Neural progenitor cell (in vitro differentiated cells): ENCODE measurements at regions not wholly inside any gene's neighbourhood (a gene's known extent, or its start where the extent isn't known, plus 50 kb on each side); places are given as distances from the start of the nearest gene placed in this dataset. TPM values are rescaled to one million over a fixed set of nuclear protein-coding genes. Genes with fewer than 3 reads are reported as not detected.
"Not testable (repeated sequence)": the region's sequence is repeated elsewhere in the genome, so short reads cannot be mapped to it uniquely, and the experiment has no call there.

Experiments
- DNase-seq: peaks from one replicate; pipeline ENCODE4 v3.0.0-alpha.2; 2016; ENCODE audit warnings: low spot score
- H2AFZ ChIP-seq: fragments of 200-600 bp; sonication (generic); replicated peaks from 2 replicates; pipeline ENCODE4 v1.6.1; 2016; ENCODE audit warnings: antibody characterized with exemption
- H3F3A ChIP-seq: fragments of 200-600 bp; sonication (generic); 2 replicates; pipeline ENCODE4 v1.6.1; 2016; ENCODE audit warnings: antibody characterized with exemption, low read depth
- H3K27ac ChIP-seq: fragments of 200-600 bp; sonication (generic); 2 replicates; pipeline ENCODE4 v1.5.1; 2016; ENCODE audit warnings: mild to moderate bottlenecking
- H3K27me3 ChIP-seq: fragments of 200-600 bp; sonication (generic); 2 replicates; pipeline ENCODE4 v1.6.1; 2016; ENCODE audit warnings: mild to moderate bottlenecking, moderate library complexity
- H3K36me3 ChIP-seq: fragments of 200-600 bp; sonication (generic); 2 replicates; pipeline ENCODE4 v1.5.1; 2016
- H3K4me1 ChIP-seq: fragments of 200-600 bp; sonication (generic); 2 replicates; pipeline ENCODE4 v1.6.1; 2016; ENCODE audit warnings: mixed run types
- H3K4me2 ChIP-seq: fragments of 200-600 bp; sonication (generic); 2 replicates; pipeline ENCODE4 v1.6.1; 2016
- H3K4me3 ChIP-seq: fragments of 200-600 bp; sonication (generic); 2 replicates; pipeline ENCODE4 v1.5.1; 2016
- H3K79me2 ChIP-seq: fragments of 200-600 bp; sonication (generic); 2 replicates; pipeline ENCODE4 v1.6.1; 2016; ENCODE audit warnings: low read depth
- H3K9ac ChIP-seq: fragments of 200-600 bp; sonication (generic); 2 replicates; pipeline ENCODE4 v1.6.1; 2016
- H3K9me3 ChIP-seq: fragments of 200-600 bp; sonication (generic); 2 replicates; pipeline ENCODE4 v1.5.1; 2016; ENCODE audit warnings: low read depth
- H4K20me1 ChIP-seq: fragments of 200-600 bp; sonication (generic); 2 replicates; pipeline ENCODE4 v1.6.1; 2016; ENCODE audit warnings: low read depth
- H3K27ac Mint-ChIP-seq: 3 replicates; pipeline ENCODE4 v1.8.0; 2021; ENCODE audit warnings: mixed read lengths
- H3K27me3 Mint-ChIP-seq: 2 replicates; pipeline ENCODE4 v1.8.0; 2022; ENCODE audit warnings: low read depth, mild to moderate bottlenecking, inconsistent platforms, moderate library complexity, mixed read lengths; ENCODE audit not compliant: insufficient read depth
- H3K36me3 Mint-ChIP-seq: 3 replicates; pipeline ENCODE4 v1.8.0; 2021; ENCODE audit warnings: mixed read lengths
- H3K4me1 Mint-ChIP-seq: 3 replicates; pipeline ENCODE4 v1.8.0; 2021; ENCODE audit warnings: mixed read lengths
- H3K4me3 Mint-ChIP-seq: 3 replicates; pipeline ENCODE4 v1.8.0; 2021; ENCODE audit warnings: mild to moderate bottlenecking, moderate library complexity, mixed read lengths
- H3K9me3 Mint-ChIP-seq: 3 replicates; pipeline ENCODE4 v1.8.0; 2020; ENCODE audit warnings: mixed read lengths
- CTCF ChIP-seq: fragments of 200-600 bp; sonication (generic); IDR thresholded peaks from 2 replicates; pipeline ENCODE4 v1.5.1; 2017; ENCODE audit warnings: antibody characterized with exemption, mild to moderate bottlenecking
- EZH2 ChIP-seq: fragments of 200-600 bp; sonication (generic); IDR thresholded peaks from 2 replicates; pipeline ENCODE4 v1.6.1; 2017; ENCODE audit warnings: antibody characterized with exemption, mild to moderate bottlenecking, moderate library complexity
- EZH2phosphoT487 ChIP-seq: fragments of 200-600 bp; sonication (generic); IDR thresholded peaks from 2 replicates; pipeline ENCODE4 v1.6.1; 2017; ENCODE audit warnings: antibody characterized with exemption
- small RNA-seq: library from RNA; depleted of rRNA; stranded (forward); fragments of <200 nt; gene quantifications from one replicate; pipeline ENCODE3, GENCODE V24; 2015

GRCh38 chr4:92251711-92252110 is 52.1 kb upstream of the GRID2 start:
- Histone ChIP-seq H3K79me2 (no peaks in the 10 kb centered on the region), H3F3A (no peaks in the 10 kb centered on the region), H4K20me1 (no peaks in the 10 kb centered on the region), H2AFZ (no peak overlapping the region), H3K4me1 (no peaks in the 10 kb centered on the region), H3K9me3 (no peaks in the 10 kb centered on the region), H3K4me2 (no peak overlapping the region), H3K36me3 (no peaks in the 10 kb centered on the region), H3K27me3 (no peaks in the 10 kb centered on the region), H3K4me3 (no peak overlapping the region), H3K27ac (no peak overlapping the region), H3K9ac (no peak overlapping the region)
- no peak overlapping the region for H3K4me3 Mint-ChIP-seq
- H3K9me3 Mint-ChIP-seq, result peaks cover 23% of the 10 kb centered on the region
- no peaks in the 10 kb centered on the region for H3K36me3 Mint-ChIP-seq
- TF ChIP-seq EZH2phosphoT487, result no peak
- TF ChIP-seq EZH2, result no peak
- TF ChIP-seq CTCF, result no peak
- no peak for DNase-seq
- no peaks in the 10 kb centered on the region for H3K4me1 Mint-ChIP-seq
- H3K27ac Mint-ChIP-seq, result no peak overlapping the region
- no peaks in the 10 kb centered on the region for H3K27me3 Mint-ChIP-seq

GRCh38 chr4:92252358-92252757 is 51.4 kb upstream of the GRID2 start:
- not testable (repeated sequence) for H4K20me1 ChIP-seq, DNase-seq, H3K36me3 ChIP-seq, H3F3A ChIP-seq, H3K4me1 Mint-ChIP-seq, H3K9ac ChIP-seq, H3K4me3 Mint-ChIP-seq, H3K36me3 Mint-ChIP-seq, H3K4me3 ChIP-seq, H3K4me1 ChIP-seq, H3K9me3 ChIP-seq, H3K27me3 Mint-ChIP-seq, H3K4me2 ChIP-seq, H3K27me3 ChIP-seq, H3K79me2 ChIP-seq, H3K27ac ChIP-seq, H2AFZ ChIP-seq, H3K27ac Mint-ChIP-seq
- H3K9me3 Mint-ChIP-seq, result peaks cover 23% of the 10 kb centered on the region

- Mint-ChIP-seq H3K9me3 (peaks cover 23% of the 10 kb centered on the region), H3K36me3 (no peaks in the 10 kb centered on the region), H3K4me1 (no peaks in the 10 kb centered on the region), H3K4me3 (no peak overlapping the region), H3K27ac (no peak overlapping the region), H3K27me3 (no peaks in the 10 kb centered on the region)
- no peaks in the 10 kb centered on the region for H3K4me1 ChIP-seq
- H3K36me3 ChIP-seq, result no peaks in the 10 kb centered on the region
- no peaks in the 10 kb centered on the region for H3K9me3 ChIP-seq
- H3F3A ChIP-seq, result no peaks in the 10 kb centered on the region
- no peak for DNase-seq
- H3K27ac ChIP-seq, result no peak overlapping the region
- H4K20me1 ChIP-seq, result no peaks in the 10 kb centered on the region
- no peak overlapping the region for H3K4me2 ChIP-seq
- H2AFZ ChIP-seq, result no peak overlapping the region
- H3K27me3 ChIP-seq, result no peaks in the 10 kb centered on the region
- no peaks in the 10 kb centered on the region for H3K79me2 ChIP-seq
- H3K4me3 ChIP-seq, result no peak overlapping the region
- no peak for TF ChIP-seq EZH2phosphoT487
- no peak for TF ChIP-seq CTCF
- no peak for TF ChIP-seq EZH2
- H3K9ac ChIP-seq, result no peak overlapping the region
Measured at GRCh38 chr4:92252846-92253245, 50.9 kb upstream of the GRID2 start.

- H3K27me3 Mint-ChIP-seq, result no peaks in the 10 kb centered on the region
- H3K36me3 ChIP-seq, result no peaks in the 10 kb centered on the region
- no peak for DNase-seq
- H3K4me1 ChIP-seq, result no peaks in the 10 kb centered on the region
- H3K4me2 ChIP-seq, result no peak overlapping the region
- no peaks in the 10 kb centered on the region for H3K9me3 ChIP-seq
- no peaks in the 10 kb centered on the region for H3F3A ChIP-seq
- TF ChIP-seq EZH2 (no peak), EZH2phosphoT487 (no peak), CTCF (no peak)
- H3K36me3 Mint-ChIP-seq, result no peaks in the 10 kb centered on the region
- peaks cover 23% of the 10 kb centered on the region for H3K9me3 Mint-ChIP-seq
- no peak overlapping the region for H3K4me3 ChIP-seq
- no peak overlapping the region for H3K27ac Mint-ChIP-seq
- no peak overlapping the region for H3K4me3 Mint-ChIP-seq
- no peak overlapping the region for H2AFZ ChIP-seq
- no peaks in the 10 kb centered on the region for H3K27me3 ChIP-seq
- H3K27ac ChIP-seq, result no peak overlapping the region
- H3K79me2 ChIP-seq, result no peaks in the 10 kb centered on the region
- no peaks in the 10 kb centered on the region for H4K20me1 ChIP-seq
- no peaks in the 10 kb centered on the region for H3K4me1 Mint-ChIP-seq
- no peak overlapping the region for H3K9ac ChIP-seq
Measured at GRCh38 chr4:92253550-92253949, 50.2 kb upstream of the GRID2 start.

Small RNAs in the stretch of these regions (small RNA-seq; reads per million reads assigned to genes)
- not detected for gene KRT19P6
